A549 (cell line): ENCODE measurements at regions not wholly inside any gene's neighbourhood (a gene's known extent, or its start where the extent isn't known, plus 50 kb on each side); places are given as distances from the start of the nearest gene placed in this dataset.

Experiments
- ATAC-seq, 2 experiments: fragments of 200-7000 bp in 1 of 2; fragments of >200 bp in 1 of 2; cut with Nextera tagmentation in 1 of 2; cut with Tn5 transposase in 1 of 2; 3 replicates each; pipeline versions ENCODE4 v1.8.0 to v1.9.1; 2018 to 2020; ENCODE audit warnings: mild to moderate bottlenecking in 1 of 2, moderate library complexity in 1 of 2
- CTCF ChIA-PET: fragments of 300-600 bp; sonication (Branson Sonifier 250); formaldehyde crosslinking; extraction: SDS; loops from one replicate; lab custom pipeline; 2021; ENCODE audit warnings: antibody characterized with exemption, inconsistent platforms; lab: Yijun Ruan, JAX
- POLR2A ChIA-PET: fragments of 350-600 bp; formaldehyde crosslinking; extraction: SDS; loops from one replicate; lab custom pipeline; 2021; ENCODE audit warnings: antibody characterized with exemption, inconsistent platforms; lab: Yijun Ruan, JAX
- DNase-seq, 2 experiments: peaks; one replicate each; pipeline versions ENCODE4 v3.0.0 to v3.0.0-alpha.2; 2011 to 2016; ENCODE audit warnings: low read depth in 1 of 2, low spot score in 1 of 2
- FAIRE-seq: peaks from 2 replicates; lab custom pipeline; 2011; peaks lifted over from hg19 to GRCh38; lab: Jason Lieb, UNC
- H3K27ac ChIP-seq, 2 experiments: fragments of >200 bp; sonication (Bioruptor Twin); formaldehyde crosslinking; 3 replicates each; pipeline ENCODE4 v1.5.1; 2016 to 2017
- H3K4me1 ChIP-seq: fragments of >200 bp; sonication (Bioruptor Twin); formaldehyde crosslinking; 3 replicates; pipeline ENCODE4 v1.6.1; 2016
- H3K4me2 ChIP-seq: fragments of >200 bp; sonication (Bioruptor Twin); formaldehyde crosslinking; 3 replicates; pipeline ENCODE4 v1.6.1; 2016
- H3K4me3 ChIP-seq: fragments of >200 bp; sonication (Bioruptor Twin); formaldehyde crosslinking; 3 replicates; pipeline ENCODE4 v1.5.1; 2016
- H3K9me3 ChIP-seq: fragments of >200 bp; sonication (Bioruptor Twin); formaldehyde crosslinking; 3 replicates; pipeline ENCODE4 v1.6.1; 2016
- BHLHE40 ChIP-seq: IDR thresholded peaks from 2 replicates; pipeline ENCODE4 v1.6.1; 2012; ENCODE audit warnings: low read depth, low read length, inconsistent platforms
- CBX2 ChIP-seq: fragments of 200-600 bp; sonication (generic); IDR thresholded peaks from 2 replicates; pipeline ENCODE4 v1.6.1; 2016; ENCODE audit warnings: low read depth, mild to moderate bottlenecking, borderline replicate concordance
- EHMT2 ChIP-seq: fragments of 200-600 bp; sonication (generic); IDR thresholded peaks from 2 replicates; pipeline ENCODE4 v1.6.1; 2016; ENCODE audit warnings: antibody characterized with exemption, low read depth, mild to moderate bottlenecking, moderate library complexity
- EP300 ChIP-seq, 2 experiments: fragments of >200 bp; sonication (Bioruptor Twin); formaldehyde crosslinking; IDR thresholded peaks; 2 replicates in 1 of 2; 3 replicates in 1 of 2; pipeline ENCODE4 v1.6.1; 2016 to 2017
- ESRRA ChIP-seq: fragments of 150-350 bp; IDR thresholded peaks from 2 replicates; pipeline ENCODE4 v1.6.1; 2014; ENCODE audit warnings: mild to moderate bottlenecking, low read length, borderline replicate concordance
- FOSB ChIP-seq: fragments of 250-450 bp; sonication (Bioruptor Pico); IDR thresholded peaks from 2 replicates; pipeline ENCODE4 v1.5.0; 2020; ENCODE audit warnings: mild to moderate bottlenecking, moderate library complexity
- HDAC2 ChIP-seq: fragments of 200-600 bp; sonication (generic); IDR thresholded peaks from 2 replicates; pipeline ENCODE4 v1.6.1; 2016
- HOXB13 ChIP-seq: fragments of 250-450 bp; sonication (Bioruptor Pico); IDR thresholded peaks from 2 replicates; pipeline ENCODE4 v1.5.0; 2020; ENCODE audit warnings: low read depth, mild to moderate bottlenecking, moderate library complexity
- HOXB5 ChIP-seq: fragments of 250-450 bp; sonication (Bioruptor Pico); IDR thresholded peaks from 2 replicates; pipeline ENCODE4 v1.5.0; 2020; ENCODE audit warnings: mild to moderate bottlenecking, moderate library complexity
- KDM5A ChIP-seq: fragments of 200-600 bp; sonication (generic); IDR thresholded peaks from 2 replicates; pipeline ENCODE4 v1.6.1; 2016; ENCODE audit warnings: antibody characterized with exemption, mild to moderate bottlenecking
- MAFK ChIP-seq: fragments of 450-650 bp; IDR thresholded peaks from 2 replicates; pipeline ENCODE4 v1.6.1; 2014; ENCODE audit not compliant: partially characterized antibody
- MYC ChIP-seq: IDR thresholded peaks from 2 replicates; pipeline ENCODE4 v1.6.1; 2012; ENCODE audit warnings: mild to moderate bottlenecking, inconsistent platforms, low read length, improper control_type of control experiment, borderline replicate concordance
- NFE2L2 ChIP-seq: fragments of 150-350 bp; conservative IDR thresholded peaks from 2 replicates; pipeline ENCODE4 v1.6.1; 2014; ENCODE audit warnings: low read length
- RARB ChIP-seq: fragments of 250-450 bp; sonication (Bioruptor Pico); IDR thresholded peaks from 2 replicates; pipeline ENCODE4 v1.8.0; 2021; ENCODE audit warnings: mild to moderate bottlenecking, moderate library complexity
- SMC3 ChIP-seq: fragments of >200 bp; sonication (Bioruptor Twin); formaldehyde crosslinking; IDR thresholded peaks from 3 replicates; pipeline ENCODE4 v1.6.1; 2018; ENCODE audit warnings: inconsistent platforms
- SREBF2 ChIP-seq: fragments of 450-650 bp; IDR thresholded peaks from 2 replicates; pipeline ENCODE4 v1.6.1; 2014; ENCODE audit warnings: mild to moderate bottlenecking, moderate library complexity
- ZSCAN20 ChIP-seq: fragments of 250-450 bp; sonication (Bioruptor Pico); IDR thresholded peaks from 2 replicates; pipeline ENCODE4 v1.8.0; 2022; ENCODE audit warnings: mild to moderate bottlenecking, moderate library complexity
- WGBS: methylation state at CpG from one replicate; pipeline ENCODE4 v1.1.6; 2017; ENCODE audit errors: missing lambda C conversion rate; 5-methylcytosine and 5-hydroxymethylcytosine counted together
- TF ChIP-seq, protein P1 (sequence below): fragments of 450-650 bp; IDR thresholded peaks from 2 replicates; pipeline ENCODE4 v1.6.1; 2014; ENCODE audit warnings: antibody characterized with exemption
- TF ChIP-seq, protein P2 (sequence below): IDR thresholded peaks from 2 replicates; pipeline ENCODE4 v1.6.1; 2012; ENCODE audit warnings: low read depth, borderline replicate concordance
- TF ChIP-seq, protein P3 (sequence below): IDR thresholded peaks from 2 replicates; pipeline ENCODE4 v1.6.1; 2012
- TF ChIP-seq, protein P4 (sequence below): fragments of >200 bp; sonication (Bioruptor Twin); formaldehyde crosslinking; IDR thresholded peaks from 3 replicates; pipeline ENCODE4 v1.5.1; 2016
- TF ChIP-seq, protein P5 (sequence below): fragments of 250-450 bp; sonication (Bioruptor Pico); IDR thresholded peaks from 2 replicates; pipeline ENCODE4 v1.5.0; 2021; ENCODE audit warnings: mild to moderate bottlenecking, moderate library complexity, borderline replicate concordance

DNA sequence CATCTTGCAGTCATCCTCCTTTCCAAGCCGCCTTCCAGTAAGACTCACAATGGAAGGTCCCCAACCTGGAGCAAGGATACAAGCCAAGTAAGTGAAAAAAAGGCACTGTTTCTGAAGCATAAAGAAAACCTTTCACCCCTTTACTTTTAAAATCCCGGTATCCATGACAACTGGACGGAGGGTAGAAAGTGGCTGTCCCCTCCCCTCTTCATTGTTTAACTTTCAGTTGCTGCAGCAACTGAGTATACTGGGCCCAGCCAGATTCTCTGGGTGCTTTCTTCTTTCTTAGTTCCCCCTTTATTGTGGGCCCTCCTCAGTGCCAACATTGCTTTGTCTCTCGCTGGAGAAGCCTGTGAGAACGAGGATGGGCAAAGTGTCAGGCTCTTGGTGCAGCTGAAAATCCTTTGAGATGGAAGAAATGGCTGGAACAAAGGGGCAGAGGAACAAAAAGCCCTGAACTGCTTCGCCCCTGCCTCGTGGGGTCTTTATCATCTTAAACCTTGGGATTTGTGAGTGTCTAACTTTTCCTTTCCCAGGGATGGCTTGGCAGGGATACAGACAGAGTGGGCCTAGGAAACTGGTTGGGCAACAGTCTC, 224.0 kb upstream of the RGMA start:
- Histone ChIP-seq H3K4me1 (no peaks in the 10 kb centered on the region), H3K9me3 (no peaks in the 10 kb centered on the region), H3K27ac (no peak overlapping the region), H3K4me3 (no peak overlapping the region), H3K4me2 (no peak overlapping the region)
- ChIA-PET CTCF (no interaction called here), POLR2A (no interaction called here)
- 10% methylated on average over 7 of the region's 7 CpGs for WGBS
- DNase-seq (no peak), ATAC-seq (no peak), FAIRE-seq (no peak)
- TF ChIP-seq, protein P1, sequence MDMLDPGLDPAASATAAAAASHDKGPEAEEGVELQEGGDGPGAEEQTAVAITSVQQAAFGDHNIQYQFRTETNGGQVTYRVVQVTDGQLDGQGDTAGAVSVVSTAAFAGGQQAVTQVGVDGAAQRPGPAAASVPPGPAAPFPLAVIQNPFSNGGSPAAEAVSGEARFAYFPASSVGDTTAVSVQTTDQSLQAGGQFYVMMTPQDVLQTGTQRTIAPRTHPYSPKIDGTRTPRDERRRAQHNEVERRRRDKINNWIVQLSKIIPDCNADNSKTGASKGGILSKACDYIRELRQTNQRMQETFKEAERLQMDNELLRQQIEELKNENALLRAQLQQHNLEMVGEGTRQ: no peak
- TF ChIP-seq HDAC2 (no peak), ZSCAN20 (CRISPR knock-in tag) (no peak), FOSB (CRISPR knock-in tag) (no peak), KDM5A (no peak), NFE2L2 (no peak), SMC3 (no peak)
- TF ChIP-seq, protein P2, sequence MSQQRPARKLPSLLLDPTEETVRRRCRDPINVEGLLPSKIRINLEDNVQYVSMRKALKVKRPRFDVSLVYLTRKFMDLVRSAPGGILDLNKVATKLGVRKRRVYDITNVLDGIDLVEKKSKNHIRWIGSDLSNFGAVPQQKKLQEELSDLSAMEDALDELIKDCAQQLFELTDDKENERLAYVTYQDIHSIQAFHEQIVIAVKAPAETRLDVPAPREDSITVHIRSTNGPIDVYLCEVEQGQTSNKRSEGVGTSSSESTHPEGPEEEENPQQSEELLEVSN: no peak

DNA sequence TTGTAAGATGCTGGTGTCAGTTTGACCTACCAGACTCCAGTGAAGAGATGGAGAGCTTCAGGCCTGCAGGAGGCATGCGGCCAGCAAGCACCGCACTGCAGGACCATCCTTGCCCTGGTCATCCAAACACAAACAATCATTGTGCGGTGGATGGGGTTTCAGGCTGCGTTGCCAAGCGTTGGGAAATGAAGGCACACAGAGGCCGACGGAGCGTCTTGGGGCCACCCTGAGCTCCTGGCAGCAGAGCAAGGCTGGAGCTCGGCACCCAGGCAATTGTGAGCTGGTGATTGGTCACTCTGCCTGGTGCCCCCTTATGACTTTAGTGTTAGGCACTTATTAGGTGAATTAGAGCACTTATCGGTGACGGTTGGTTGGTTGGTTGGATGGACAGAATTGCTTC, 222.6 kb upstream of the RGMA start:
- no peak for FAIRE-seq
- ChIA-PET CTCF (interaction anchor here (0.7 to 1.4 kb wide), 2 partner anchors 10 to 281 kb away, joined by 3 read pairs; no protein-coding TSS in a partner anchor), POLR2A (no interaction called here)
- no peak for ATAC-seq
- Histone ChIP-seq H3K27ac (no peak overlapping the region), H3K9me3 (no peaks in the 10 kb centered on the region), H3K4me3 (no peak overlapping the region), H3K4me1 (no peaks in the 10 kb centered on the region), H3K4me2 (no peak overlapping the region)
- WGBS: 50% methylated on average over 11 of the region's 11 CpGs
- no peak for TF ChIP-seq KDM5A
- TF ChIP-seq, protein P2: no peak
- TF ChIP-seq HOXB13 (CRISPR knock-in tag): no peak
- TF ChIP-seq, protein P3, sequence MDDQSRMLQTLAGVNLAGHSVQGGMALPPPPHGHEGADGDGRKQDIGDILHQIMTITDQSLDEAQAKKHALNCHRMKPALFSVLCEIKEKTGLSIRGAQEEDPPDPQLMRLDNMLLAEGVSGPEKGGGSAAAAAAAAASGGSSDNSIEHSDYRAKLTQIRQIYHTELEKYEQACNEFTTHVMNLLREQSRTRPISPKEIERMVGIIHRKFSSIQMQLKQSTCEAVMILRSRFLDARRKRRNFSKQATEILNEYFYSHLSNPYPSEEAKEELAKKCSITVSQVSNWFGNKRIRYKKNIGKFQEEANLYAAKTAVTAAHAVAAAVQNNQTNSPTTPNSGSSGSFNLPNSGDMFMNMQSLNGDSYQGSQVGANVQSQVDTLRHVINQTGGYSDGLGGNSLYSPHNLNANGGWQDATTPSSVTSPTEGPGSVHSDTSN: no peak
- TF ChIP-seq, protein P4, sequence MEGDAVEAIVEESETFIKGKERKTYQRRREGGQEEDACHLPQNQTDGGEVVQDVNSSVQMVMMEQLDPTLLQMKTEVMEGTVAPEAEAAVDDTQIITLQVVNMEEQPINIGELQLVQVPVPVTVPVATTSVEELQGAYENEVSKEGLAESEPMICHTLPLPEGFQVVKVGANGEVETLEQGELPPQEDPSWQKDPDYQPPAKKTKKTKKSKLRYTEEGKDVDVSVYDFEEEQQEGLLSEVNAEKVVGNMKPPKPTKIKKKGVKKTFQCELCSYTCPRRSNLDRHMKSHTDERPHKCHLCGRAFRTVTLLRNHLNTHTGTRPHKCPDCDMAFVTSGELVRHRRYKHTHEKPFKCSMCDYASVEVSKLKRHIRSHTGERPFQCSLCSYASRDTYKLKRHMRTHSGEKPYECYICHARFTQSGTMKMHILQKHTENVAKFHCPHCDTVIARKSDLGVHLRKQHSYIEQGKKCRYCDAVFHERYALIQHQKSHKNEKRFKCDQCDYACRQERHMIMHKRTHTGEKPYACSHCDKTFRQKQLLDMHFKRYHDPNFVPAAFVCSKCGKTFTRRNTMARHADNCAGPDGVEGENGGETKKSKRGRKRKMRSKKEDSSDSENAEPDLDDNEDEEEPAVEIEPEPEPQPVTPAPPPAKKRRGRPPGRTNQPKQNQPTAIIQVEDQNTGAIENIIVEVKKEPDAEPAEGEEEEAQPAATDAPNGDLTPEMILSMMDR: no peak
- TF ChIP-seq, protein P5, sequence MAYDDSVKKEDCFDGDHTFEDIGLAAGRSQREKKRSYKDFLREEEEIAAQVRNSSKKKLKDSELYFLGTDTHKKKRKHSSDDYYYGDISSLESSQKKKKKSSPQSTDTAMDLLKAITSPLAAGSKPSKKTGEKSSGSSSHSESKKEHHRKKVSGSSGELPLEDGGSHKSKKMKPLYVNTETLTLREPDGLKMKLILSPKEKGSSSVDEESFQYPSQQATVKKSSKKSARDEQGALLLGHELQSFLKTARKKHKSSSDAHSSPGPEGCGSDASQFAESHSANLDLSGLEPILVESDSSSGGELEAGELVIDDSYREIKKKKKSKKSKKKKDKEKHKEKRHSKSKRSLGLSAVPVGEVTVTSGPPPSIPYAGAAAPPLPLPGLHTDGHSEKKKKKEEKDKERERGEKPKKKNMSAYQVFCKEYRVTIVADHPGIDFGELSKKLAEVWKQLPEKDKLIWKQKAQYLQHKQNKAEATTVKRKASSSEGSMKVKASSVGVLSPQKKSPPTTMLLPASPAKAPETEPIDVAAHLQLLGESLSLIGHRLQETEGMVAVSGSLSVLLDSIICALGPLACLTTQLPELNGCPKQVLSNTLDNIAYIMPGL: no peak
- no peak for TF ChIP-seq CBX2
- TF ChIP-seq HOXB5 (CRISPR knock-in tag): no peak
- TF ChIP-seq RARB (CRISPR knock-in tag): no peak
- no peak for TF ChIP-seq BHLHE40
- TF ChIP-seq MAFK: no peak
- TF ChIP-seq SREBF2: no peak
- no peak for TF ChIP-seq MYC
- no peak for TF ChIP-seq EHMT2
- no peak for TF ChIP-seq ESRRA
- no peak for TF ChIP-seq EP300 (IDR thresholded peaks at IDR 0.05)
- no peak for DNase-seq
